CD8-positive, alpha-beta memory T cell (primary cell): ENCODE measurements at regions not wholly inside any gene's neighbourhood (a gene's known extent, or its start where the extent isn't known, plus 50 kb on each side); places are given as distances from the start of the nearest gene placed in this dataset.

Experiments
- CTCF ChIA-PET: fragments of 350-600 bp; sonication (Branson Sonifier 250); formaldehyde crosslinking; loops from one replicate; lab custom pipeline; 2021; ENCODE audit warnings: antibody characterized with exemption; lab: Charles Lee
- POLR2A ChIA-PET: fragments of 350-600 bp; sonication (Branson Sonifier 250); formaldehyde crosslinking; loops from one replicate; lab custom pipeline; 2021; ENCODE audit warnings: antibody characterized with exemption; lab: Charles Lee
- DNase-seq, 5 donors: peaks; one replicate each; pipeline versions ENCODE4 v3.0.0 to v3.0.0-alpha.2; 2020 to 2022; ENCODE audit warnings: mixed read lengths in 1 of 5
- H3K27ac ChIP-seq: one replicate; pipeline ENCODE4 v1.7.0; 2013; ENCODE audit warnings: low read depth, mild to moderate bottlenecking, low read length, moderate library complexity
- H3K27me3 ChIP-seq: 2 replicates; pipeline ENCODE4 v1.7.0; 2013; ENCODE audit warnings: low read length, mild to moderate bottlenecking; ENCODE audit not compliant: insufficient read depth, poor library complexity, severe bottlenecking
- H3K36me3 ChIP-seq: 2 replicates; pipeline ENCODE4 v1.7.0; 2013; ENCODE audit warnings: mild to moderate bottlenecking, low read length, moderate library complexity; ENCODE audit not compliant: insufficient read depth
- H3K4me1 ChIP-seq: 2 replicates; pipeline ENCODE4 v1.7.0; 2013; ENCODE audit warnings: mild to moderate bottlenecking, low read length, moderate library complexity; ENCODE audit not compliant: insufficient read depth
- H3K4me3 ChIP-seq: 2 replicates; pipeline ENCODE4 v1.7.0; 2013; ENCODE audit warnings: mild to moderate bottlenecking, low read length
- H3K9me3 ChIP-seq: 2 replicates; pipeline ENCODE4 v1.7.0; 2013; ENCODE audit warnings: mild to moderate bottlenecking, low read length
- H3K27ac Mint-ChIP-seq, 8 donors: one replicate each; pipeline ENCODE4 v1.8.0; 2020 to 2021; ENCODE audit warnings: mixed read lengths in 8 of 8, mild to moderate bottlenecking in 6 of 8, inconsistent platforms in 3 of 8, moderate library complexity in 3 of 8
- H3K27me3 Mint-ChIP-seq, 2 donors: one replicate each; pipeline ENCODE4 v1.8.0; 2020 to 2021; ENCODE audit warnings: mixed read lengths in 2 of 2, mild to moderate bottlenecking in 1 of 2, moderate library complexity in 1 of 2
- H3K36me3 Mint-ChIP-seq, 3 donors: one replicate each; pipeline ENCODE4 v1.8.0; 2020 to 2021; ENCODE audit warnings: mixed read lengths in 3 of 3, inconsistent platforms in 1 of 3, mild to moderate bottlenecking in 1 of 3
- H3K4me1 Mint-ChIP-seq, 3 donors: one replicate each; pipeline ENCODE4 v1.8.0; 2020 to 2021; ENCODE audit warnings: mixed read lengths in 3 of 3, inconsistent platforms in 1 of 3, mild to moderate bottlenecking in 1 of 3
- H3K4me3 Mint-ChIP-seq, 7 donors: one replicate each; pipeline ENCODE4 v1.8.0; 2020 to 2021; ENCODE audit warnings: mixed read lengths in 7 of 7, mild to moderate bottlenecking in 6 of 7, moderate library complexity in 4 of 7, inconsistent platforms in 2 of 7
- H3K9me3 Mint-ChIP-seq, 5 donors: one replicate each; pipeline ENCODE4 v1.8.0; 2020 to 2022; ENCODE audit warnings: mixed read lengths in 5 of 5, mild to moderate bottlenecking in 3 of 5, moderate library complexity in 2 of 5, inconsistent platforms in 1 of 5

- DNase-seq, result no peak
- no peak overlapping the region for H3K27ac ChIP-seq
- H3K4me1 ChIP-seq, result no peaks in the 10 kb centered on the region
- Mint-ChIP-seq H3K27me3 (peaks cover 5 to 13% of the 10 kb centered on the region in 2 donors), H3K4me3 (no peak overlapping the region), H3K9me3 (no peaks in the 10 kb centered on the region), H3K36me3 (no peaks in the 10 kb centered on the region), H3K27ac (no peak overlapping the region), H3K4me1 (no peaks in the 10 kb centered on the region)
- no peaks in the 10 kb centered on the region for H3K9me3 ChIP-seq
- H3K4me3 ChIP-seq, result no peak overlapping the region
- ChIA-PET POLR2A (no interaction called here), CTCF (no interaction called here)
- H3K36me3 ChIP-seq, result no peaks in the 10 kb centered on the region
- H3K27me3 ChIP-seq, result no peaks in the 10 kb centered on the region
Measured at GRCh38 chr10:117927332-117927731, 119.4 kb downstream of the RAB11FIP2 start.

- no peaks in the 10 kb centered on the region for H3K36me3 ChIP-seq
- no peaks in the 10 kb centered on the region for H3K36me3 Mint-ChIP-seq
- H3K27ac Mint-ChIP-seq, result peak overlapping the region in 1 of 8 donors; percentile 1
- no peaks in the 10 kb centered on the region for H3K4me1 ChIP-seq
- H3K27me3 ChIP-seq, result no peaks in the 10 kb centered on the region
- no peak overlapping the region for H3K4me3 Mint-ChIP-seq
- peaks cover 0 to 2% (median 0%) of the 10 kb centered on the region in 5 donors for H3K9me3 Mint-ChIP-seq
- ChIA-PET CTCF (no interaction called here), POLR2A (no interaction called here)
- H3K9me3 ChIP-seq, result no peaks in the 10 kb centered on the region
- H3K27ac ChIP-seq, result no peak overlapping the region
- H3K4me3 ChIP-seq, result no peak overlapping the region
- H3K27me3 Mint-ChIP-seq, result peaks cover 5 to 12% of the 10 kb centered on the region in 2 donors
- DNase-seq, result no peak
- H3K4me1 Mint-ChIP-seq, result no peaks in the 10 kb centered on the region
Measured at GRCh38 chr10:117927871-117928270, 118.9 kb downstream of the RAB11FIP2 start.

- Mint-ChIP-seq H3K27me3 (peaks cover 1 to 10% of the 10 kb centered on the region in 2 donors), H3K9me3 (peaks cover 0 to 2% (median 0%) of the 10 kb centered on the region in 5 donors), H3K4me3 (no peak overlapping the region), H3K27ac (no peak overlapping the region), H3K4me1 (no peaks in the 10 kb centered on the region), H3K36me3 (no peaks in the 10 kb centered on the region)
- no peaks in the 10 kb centered on the region for H3K4me1 ChIP-seq
- ChIA-PET CTCF (no interaction called here), POLR2A (no interaction called here)
- H3K27ac ChIP-seq, result no peak overlapping the region
- no peaks in the 10 kb centered on the region for H3K27me3 ChIP-seq
- H3K4me3 ChIP-seq, result no peak overlapping the region
- no peaks in the 10 kb centered on the region for H3K9me3 ChIP-seq
- no peak for DNase-seq
- H3K36me3 ChIP-seq, result no peaks in the 10 kb centered on the region
Measured at GRCh38 chr10:117928281-117928680, 118.5 kb downstream of the RAB11FIP2 start.

GRCh38 chr10:117928741-117929140 is 118.0 kb downstream of the RAB11FIP2 start:
- Histone ChIP-seq H3K4me1 (no peaks in the 10 kb centered on the region), H3K4me3 (no peak overlapping the region), H3K9me3 (no peaks in the 10 kb centered on the region), H3K27me3 (no peaks in the 10 kb centered on the region), H3K27ac (no peak overlapping the region), H3K36me3 (no peaks in the 10 kb centered on the region)
- POLR2A ChIA-PET, result no interaction called here
- Mint-ChIP-seq H3K4me1 (no peaks in the 10 kb centered on the region), H3K9me3 (peaks cover 0 to 2% (median 0%) of the 10 kb centered on the region in 5 donors), H3K27ac (no peak overlapping the region), H3K27me3 (peaks cover 2 to 10% of the 10 kb centered on the region in 2 donors), H3K4me3 (no peak overlapping the region), H3K36me3 (no peaks in the 10 kb centered on the region)
- CTCF ChIA-PET, result no interaction called here
- DNase-seq, result no peak

- no peak for DNase-seq
- H3K27me3 ChIP-seq, result no peaks in the 10 kb centered on the region
- POLR2A ChIA-PET, result no interaction called here
- peak overlapping the region in 1 of 8 donors; percentile 55 for H3K27ac Mint-ChIP-seq
- no peaks in the 10 kb centered on the region for H3K36me3 ChIP-seq
- H3K4me3 ChIP-seq, result no peak overlapping the region
- H3K4me1 Mint-ChIP-seq, result no peaks in the 10 kb centered on the region
- no peaks in the 10 kb centered on the region for H3K36me3 Mint-ChIP-seq
- peaks cover 2 to 10% of the 10 kb centered on the region in 2 donors for H3K27me3 Mint-ChIP-seq
- peaks cover 0 to 2% (median 0%) of the 10 kb centered on the region in 5 donors for H3K9me3 Mint-ChIP-seq
- H3K4me1 ChIP-seq, result no peaks in the 10 kb centered on the region
- H3K9me3 ChIP-seq, result no peaks in the 10 kb centered on the region
- no peak overlapping the region for H3K4me3 Mint-ChIP-seq
- CTCF ChIA-PET, result no interaction called here
- H3K27ac ChIP-seq, result no peak overlapping the region
Measured at GRCh38 chr10:117929327-117930067, 117.2 kb downstream of the RAB11FIP2 start.

GRCh38 chr10:117931078-117931477 is 115.7 kb downstream of the RAB11FIP2 start:
- no peak overlapping the region for H3K4me3 ChIP-seq
- H3K27me3 ChIP-seq, result no peaks in the 10 kb centered on the region
- Mint-ChIP-seq H3K4me3 (no peak overlapping the region), H3K4me1 (no peaks in the 10 kb centered on the region), H3K9me3 (peaks cover 0 to 3% (median 0%) of the 10 kb centered on the region in 5 donors), H3K27ac (no peak overlapping the region), H3K27me3 (peaks cover 1 to 15% of the 10 kb centered on the region in 2 donors), H3K36me3 (no peaks in the 10 kb centered on the region)
- no peaks in the 10 kb centered on the region for H3K4me1 ChIP-seq
- POLR2A ChIA-PET, result no interaction called here
- CTCF ChIA-PET, result no interaction called here
- H3K36me3 ChIP-seq, result no peaks in the 10 kb centered on the region
- no peak overlapping the region for H3K27ac ChIP-seq
- no peaks in the 10 kb centered on the region for H3K9me3 ChIP-seq
- no peak for DNase-seq

GRCh38 chr10:117933036-117933435 is 113.7 kb downstream of the RAB11FIP2 start:
- H3K27ac Mint-ChIP-seq, result no peak overlapping the region
- no peaks in the 10 kb centered on the region for H3K9me3 ChIP-seq
- CTCF ChIA-PET, result no interaction called here
- no peak overlapping the region for H3K4me3 ChIP-seq
- POLR2A ChIA-PET, result no interaction called here
- no peak for DNase-seq
- H3K36me3 Mint-ChIP-seq, result no peaks in the 10 kb centered on the region
- H3K27me3 Mint-ChIP-seq, result peaks cover 1 to 12% of the 10 kb centered on the region in 2 donors
- no peaks in the 10 kb centered on the region for H3K27me3 ChIP-seq
- H3K27ac ChIP-seq, result no peak overlapping the region
- no peaks in the 10 kb centered on the region for H3K4me1 ChIP-seq
- no peaks in the 10 kb centered on the region for H3K36me3 ChIP-seq
- no peak overlapping the region for H3K4me3 Mint-ChIP-seq
- H3K4me1 Mint-ChIP-seq, result no peaks in the 10 kb centered on the region
- peaks cover 0 to 3% (median 0%) of the 10 kb centered on the region in 5 donors for H3K9me3 Mint-ChIP-seq

- Mint-ChIP-seq H3K4me1 (no peaks in the 10 kb centered on the region), H3K36me3 (no peaks in the 10 kb centered on the region), H3K9me3 (peaks cover 0 to 3% (median 0%) of the 10 kb centered on the region in 5 donors), H3K27me3 (peaks cover 2 to 15% of the 10 kb centered on the region in 2 donors), H3K4me3 (no peak overlapping the region), H3K27ac (no peak overlapping the region)
- Histone ChIP-seq H3K36me3 (no peaks in the 10 kb centered on the region), H3K27ac (no peak overlapping the region), H3K27me3 (no peaks in the 10 kb centered on the region), H3K9me3 (no peaks in the 10 kb centered on the region), H3K4me3 (no peak overlapping the region), H3K4me1 (no peaks in the 10 kb centered on the region)
- POLR2A ChIA-PET, result no interaction called here
- no peak for DNase-seq
- CTCF ChIA-PET, result no interaction called here
Measured at GRCh38 chr10:117934477-117934876, 112.3 kb downstream of the RAB11FIP2 start.
